Peyer's patch (tissue), 4 donors: ENCODE measurements at regions not wholly inside any gene's neighbourhood (a gene's known extent, or its start where the extent isn't known, plus 50 kb on each side); places are given as distances from the start of the nearest gene placed in this dataset.

Experiments used
- CTCF ChIP-seq, 6 experiments: fragments of 450-650 bp in 4 of 6; fragments of 200-600 bp in 2 of 6; sonication (generic) in 1 of 6; IDR thresholded peaks; one replicate each; pipeline ENCODE4 v1.5.1; 2017 to 2019; ENCODE audit warnings: antibody characterized with exemption in 6 of 6, mild to moderate bottlenecking in 3 of 6, moderate library complexity in 1 of 6
- POLR2A ChIP-seq, 2 donors: fragments of 450-650 bp; IDR thresholded peaks; one replicate each; pipeline ENCODE4 v1.5.1; 2017; ENCODE audit warnings: antibody characterized with exemption in 2 of 2, mild to moderate bottlenecking in 2 of 2, moderate library complexity in 2 of 2

DNA sequence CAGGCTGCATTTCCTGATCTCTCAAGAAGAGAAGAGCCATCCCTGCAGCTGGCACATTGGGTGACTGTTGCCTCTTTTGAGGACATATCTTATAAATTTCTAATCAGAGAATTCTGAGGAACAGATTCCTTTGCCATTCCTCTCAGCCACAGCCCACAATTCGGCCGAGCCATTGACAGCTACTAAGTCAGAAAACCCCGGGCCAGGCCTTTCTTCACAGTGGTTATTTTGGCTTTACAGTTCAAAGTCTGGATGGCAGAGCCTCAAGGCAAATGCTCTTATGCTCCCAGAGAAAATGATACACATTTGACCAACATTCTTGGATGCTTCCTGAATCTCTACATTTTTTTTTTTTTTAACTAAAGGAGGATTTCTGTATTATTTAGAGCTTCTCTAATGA lies 138.4 kb upstream of the FRMD6 start:
- TF ChIP-seq CTCF (IDR thresholded peaks at IDR 0.05) = no peak
- no peak for TF ChIP-seq POLR2A (IDR thresholded peaks at IDR 0.05)
